B cell (primary cell): ENCODE measurements at regions not wholly inside any gene's neighbourhood (a gene's known extent, or its start where the extent isn't known, plus 50 kb on each side); places are given as distances from the start of the nearest gene placed in this dataset.

Experiments
- ATAC-seq: fragments of 200-7000 bp; cut with Tn5 transposase; one replicate; pipeline ENCODE4 v1.10.0; 2021; ENCODE audit warnings: low read depth, mild to moderate bottlenecking, moderate number of reproducible peaks, moderate library complexity
- CTCF ChIA-PET: fragments of 350-600 bp; sonication (Branson Sonifier 250); formaldehyde crosslinking; loops from one replicate; lab custom pipeline; 2021; ENCODE audit warnings: antibody characterized with exemption, inconsistent platforms; lab: Charles Lee
- POLR2A ChIA-PET: fragments of 350-600 bp; sonication (Branson Sonifier 250); formaldehyde crosslinking; loops from one replicate; lab custom pipeline; 2021; ENCODE audit warnings: antibody characterized with exemption; lab: Charles Lee
- DNase-seq: peaks from one replicate; pipeline ENCODE4 v3.0.0; 2013
- H2AFZ ChIP-seq: 2 replicates; pipeline ENCODE4 v1.6.1; 2012; ENCODE audit warnings: mild to moderate bottlenecking, low read depth, low read length; ENCODE audit not compliant: insufficient read depth, poor library complexity, severe bottlenecking
- H3K27ac ChIP-seq, 2 donors: 1 replicate in 1 of 2; 2 replicates in 1 of 2; pipeline ENCODE4 v1.5.1; 2012 to 2013; ENCODE audit warnings: low read length in 2 of 2, mild to moderate bottlenecking in 2 of 2, moderate library complexity in 1 of 2
- H3K27me3 ChIP-seq, 4 experiments: fragments of 200-600 bp in 1 of 4; sonication (generic) in 1 of 4; replicated peaks in 1 of 4; 1 replicate in 2 of 4; 2 replicates in 2 of 4; pipeline versions ENCODE4 v1.6.1 to v1.7.0; 2013 to 2016; ENCODE audit warnings: low read length in 3 of 4, mild to moderate bottlenecking in 2 of 4, mixed read lengths in 1 of 4, moderate library complexity in 1 of 4; ENCODE audit not compliant: insufficient read depth in 4 of 4, control insufficient read depth in 3 of 4; ENCODE audit errors: control extremely low read depth in 1 of 4
- H3K36me3 ChIP-seq, 2 experiments: replicated peaks in 1 of 2; 1 replicate in 1 of 2; 2 replicates in 1 of 2; pipeline versions ENCODE4 v1.6.1 to v1.7.1; 2013; ENCODE audit warnings: low read length in 1 of 2; ENCODE audit not compliant: insufficient read depth in 2 of 2, control insufficient read depth in 1 of 2; ENCODE audit errors: control extremely low read depth in 1 of 2, extremely low read depth in 1 of 2
- H3K4me1 ChIP-seq, 2 donors: fragments of 200-600 bp in 1 of 2; sonication (generic) in 1 of 2; 1 replicate in 1 of 2; 2 replicates in 1 of 2; pipeline versions ENCODE4 v1.5.1 to v1.6.1; 2013 to 2017; ENCODE audit warnings: low read length in 2 of 2; ENCODE audit not compliant: control insufficient read depth in 2 of 2, insufficient read depth in 2 of 2
- H3K4me2 ChIP-seq: replicated peaks from 2 replicates; pipeline ENCODE3; 2012; ENCODE audit warnings: mild to moderate bottlenecking, low read depth, low read length; ENCODE audit not compliant: poor library complexity, severe bottlenecking
- H3K4me3 ChIP-seq, 5 experiments: fragments of 200-600 bp in 1 of 5; sonication (generic) in 1 of 5; 1 replicate in 3 of 5; 2 replicates in 2 of 5; pipeline versions ENCODE4 v1.5.1 to v1.7.0; 2011 to 2016; ENCODE audit warnings: low read length in 4 of 5, mild to moderate bottlenecking in 4 of 5, low read depth in 2 of 5, control low read depth in 1 of 5, moderate library complexity in 1 of 5; ENCODE audit not compliant: insufficient read depth in 1 of 5; ENCODE audit errors: control extremely low read depth in 1 of 5, extremely low read depth in 1 of 5
- H3K79me2 ChIP-seq: fragments of 200-600 bp; sonication (generic); one replicate; pipeline ENCODE4 v1.6.0; 2016; ENCODE audit warnings: low read length; ENCODE audit not compliant: control insufficient read depth, insufficient read depth
- H3K9ac ChIP-seq: fragments of 200-600 bp; sonication (generic); 2 replicates; pipeline ENCODE4 v1.6.1; 2017; ENCODE audit warnings: mild to moderate bottlenecking, low read length, moderate library complexity
- H3K9me3 ChIP-seq, 3 donors: one replicate each; pipeline versions ENCODE4 v1.6.1 to v1.7.1; 2013; ENCODE audit warnings: low read length in 2 of 3; ENCODE audit not compliant: control insufficient read depth in 2 of 3, insufficient read depth in 1 of 3; ENCODE audit errors: control extremely low read depth in 1 of 3
- H4K20me1 ChIP-seq: 2 replicates; pipeline ENCODE4 v1.6.0; 2012; ENCODE audit warnings: mild to moderate bottlenecking, low read length; ENCODE audit not compliant: insufficient read depth, control insufficient read depth, poor library complexity, severe bottlenecking
- H3K27ac Mint-ChIP-seq: one replicate; pipeline ENCODE4 v1.8.0; 2021; ENCODE audit warnings: mixed read lengths
- H3K27me3 Mint-ChIP-seq: one replicate; pipeline ENCODE4 v1.8.0; 2021; ENCODE audit warnings: mixed read lengths
- H3K4me1 Mint-ChIP-seq: one replicate; pipeline ENCODE4 v1.8.0; 2021; ENCODE audit warnings: mixed read lengths
- H3K4me3 Mint-ChIP-seq: one replicate; pipeline ENCODE4 v1.8.0; 2021; ENCODE audit warnings: mixed read lengths
- H3K9me3 Mint-ChIP-seq: one replicate; pipeline ENCODE4 v1.8.0; 2022; ENCODE audit warnings: mixed read lengths; ENCODE audit not compliant: insufficient read depth
- EZH2 ChIP-seq: IDR thresholded peaks from 2 replicates; pipeline ENCODE4 v1.6.1; 2012; ENCODE audit warnings: borderline replicate concordance, low read depth, mild to moderate bottlenecking, moderate library complexity, low read length; ENCODE audit not compliant: insufficient read depth, poor library complexity, severe bottlenecking
- WGBS: methylation state at CpG from one replicate; pipeline ENCODE4 v1.1.5; 2013; ENCODE audit warnings: missing lambda C conversion rate; ENCODE audit not compliant: insufficient coverage; 5-methylcytosine and 5-hydroxymethylcytosine counted together
- intact Hi-C: fragments of 100-400 bp; cut with micrococcal nuclease; formaldehyde crosslinking; loops from one replicate; pipeline ENCODE4 v1.10.0; 2022
- TF ChIP-seq, protein P1 (sequence below): fragments of 200-600 bp; IDR thresholded peaks from one replicate; pipeline ENCODE4 v1.8.0; 2022; ENCODE audit warnings: antibody characterized with exemption, mild to moderate bottlenecking

DNA sequence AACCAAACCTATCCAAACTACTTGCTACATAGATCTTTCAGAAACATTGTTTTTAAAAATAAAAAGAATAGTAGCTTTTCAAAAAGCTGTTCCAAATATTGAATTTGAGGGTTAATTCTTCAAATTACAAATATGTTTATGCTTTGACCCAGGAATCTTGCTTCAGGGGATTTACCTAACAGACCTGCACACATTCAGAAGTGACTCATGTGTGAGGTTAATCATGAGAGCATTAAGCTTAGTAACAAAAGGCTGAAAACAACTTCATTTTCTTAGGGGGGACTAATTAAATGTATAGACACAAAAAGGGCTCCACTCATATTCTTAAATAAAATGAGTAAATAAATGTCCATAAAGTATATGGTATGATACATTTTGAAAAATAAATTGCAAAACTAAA, 672.4 kb upstream of the FLRT2 start:
- Mint-ChIP-seq H3K27ac (no peak overlapping the region), H3K9me3 (peaks cover 7% of the 10 kb centered on the region), H3K4me3 (no peak overlapping the region), H3K4me1 (no peaks in the 10 kb centered on the region), H3K27me3 (no peaks in the 10 kb centered on the region)
- no peak overlapping the region for H2AFZ ChIP-seq
- ATAC-seq (no peak), DNase-seq (no peak)
- H3K27me3 ChIP-seq, result no peaks in the 10 kb centered on the region
- no peaks in the 10 kb centered on the region for H3K9me3 ChIP-seq
- H3K4me2 ChIP-seq, result no peak overlapping the region
- ChIA-PET CTCF (no interaction called here), POLR2A (no interaction called here)
- no peaks in the 10 kb centered on the region for H4K20me1 ChIP-seq
- H3K9ac ChIP-seq, result no peak overlapping the region
- no peaks in the 10 kb centered on the region for H3K36me3 ChIP-seq
- H3K79me2 ChIP-seq, result no peaks in the 10 kb centered on the region
- no peak for TF ChIP-seq EZH2
- TF ChIP-seq, protein P1, sequence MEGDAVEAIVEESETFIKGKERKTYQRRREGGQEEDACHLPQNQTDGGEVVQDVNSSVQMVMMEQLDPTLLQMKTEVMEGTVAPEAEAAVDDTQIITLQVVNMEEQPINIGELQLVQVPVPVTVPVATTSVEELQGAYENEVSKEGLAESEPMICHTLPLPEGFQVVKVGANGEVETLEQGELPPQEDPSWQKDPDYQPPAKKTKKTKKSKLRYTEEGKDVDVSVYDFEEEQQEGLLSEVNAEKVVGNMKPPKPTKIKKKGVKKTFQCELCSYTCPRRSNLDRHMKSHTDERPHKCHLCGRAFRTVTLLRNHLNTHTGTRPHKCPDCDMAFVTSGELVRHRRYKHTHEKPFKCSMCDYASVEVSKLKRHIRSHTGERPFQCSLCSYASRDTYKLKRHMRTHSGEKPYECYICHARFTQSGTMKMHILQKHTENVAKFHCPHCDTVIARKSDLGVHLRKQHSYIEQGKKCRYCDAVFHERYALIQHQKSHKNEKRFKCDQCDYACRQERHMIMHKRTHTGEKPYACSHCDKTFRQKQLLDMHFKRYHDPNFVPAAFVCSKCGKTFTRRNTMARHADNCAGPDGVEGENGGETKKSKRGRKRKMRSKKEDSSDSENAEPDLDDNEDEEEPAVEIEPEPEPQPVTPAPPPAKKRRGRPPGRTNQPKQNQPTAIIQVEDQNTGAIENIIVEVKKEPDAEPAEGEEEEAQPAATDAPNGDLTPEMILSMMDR, result no peak
- intact Hi-C loops, result no loop called here
- H3K27ac ChIP-seq, result no peak overlapping the region
- H3K4me3 ChIP-seq, result no peak overlapping the region
- H3K4me1 ChIP-seq, result no peaks in the 10 kb centered on the region

DNA sequence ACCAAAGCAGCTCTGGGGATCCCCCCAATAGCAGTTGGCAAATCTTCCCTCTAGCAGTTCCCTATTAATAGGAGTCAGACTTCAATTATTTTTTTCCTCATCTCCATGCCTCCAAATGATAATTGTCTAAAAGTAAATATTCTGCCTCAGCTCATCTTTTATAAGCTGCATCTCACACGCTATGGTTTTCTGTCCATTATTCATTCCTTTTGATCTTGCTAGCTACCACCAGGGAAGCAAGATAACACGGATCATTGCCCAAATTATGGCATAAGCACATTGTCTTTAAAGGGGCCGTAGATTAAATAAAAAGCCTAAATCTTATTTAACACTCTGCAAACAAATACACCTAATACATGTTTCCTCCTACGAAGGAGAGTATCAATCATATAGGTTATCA, 670.8 kb upstream of the FLRT2 start:
- CTCF ChIA-PET, result no interaction called here
- Histone ChIP-seq H3K9me3 (no peaks in the 10 kb centered on the region), H3K9ac (no peak overlapping the region), H4K20me1 (no peaks in the 10 kb centered on the region), H3K36me3 (no peaks in the 10 kb centered on the region), H3K27me3 (no peaks in the 10 kb centered on the region), H3K4me1 (no peaks in the 10 kb centered on the region), H2AFZ (no peak overlapping the region), H3K79me2 (no peaks in the 10 kb centered on the region), H3K27ac (no peak overlapping the region), H3K4me3 (no peak overlapping the region), H3K4me2 (no peak overlapping the region)
- POLR2A ChIA-PET, result no interaction called here
- Mint-ChIP-seq H3K4me1 (no peaks in the 10 kb centered on the region), H3K4me3 (no peak overlapping the region), H3K27ac (no peak overlapping the region), H3K27me3 (no peaks in the 10 kb centered on the region), H3K9me3 (peaks cover 3% of the 10 kb centered on the region)
- TF ChIP-seq EZH2, result no peak
- TF ChIP-seq, protein P1, result no peak
- no peak for DNase-seq
- 80% methylated on average over 1 of the region's 4 CpGs for WGBS
- intact Hi-C loops, result no loop called here
- no peak for ATAC-seq
